OCI-LY1 (cell line): ENCODE measurements at regions not wholly inside any gene's neighbourhood (a gene's known extent, or its start where the extent isn't known, plus 50 kb on each side); places are given as distances from the start of the nearest gene placed in this dataset.

Experiments
- EZH2 ChIP-seq: fragments of 200-600 bp; sonication (generic), shearing (Covaris generic); IDR thresholded peaks from 2 replicates; pipeline ENCODE4 v1.8.0; 2017; ENCODE audit warnings: borderline replicate concordance, mixed run types, mild to moderate bottlenecking, antibody characterized with exemption, low read length, moderate library complexity, mixed read lengths
- TF ChIP-seq, protein P1 (sequence below): fragments of 200-600 bp; sonication (generic), shearing (Covaris generic); IDR thresholded peaks from 2 replicates; pipeline ENCODE4 v1.5.1; 2017; ENCODE audit warnings: mild to moderate bottlenecking, antibody characterized with exemption, low read length, moderate library complexity, mixed read lengths

- TF ChIP-seq, protein P1, sequence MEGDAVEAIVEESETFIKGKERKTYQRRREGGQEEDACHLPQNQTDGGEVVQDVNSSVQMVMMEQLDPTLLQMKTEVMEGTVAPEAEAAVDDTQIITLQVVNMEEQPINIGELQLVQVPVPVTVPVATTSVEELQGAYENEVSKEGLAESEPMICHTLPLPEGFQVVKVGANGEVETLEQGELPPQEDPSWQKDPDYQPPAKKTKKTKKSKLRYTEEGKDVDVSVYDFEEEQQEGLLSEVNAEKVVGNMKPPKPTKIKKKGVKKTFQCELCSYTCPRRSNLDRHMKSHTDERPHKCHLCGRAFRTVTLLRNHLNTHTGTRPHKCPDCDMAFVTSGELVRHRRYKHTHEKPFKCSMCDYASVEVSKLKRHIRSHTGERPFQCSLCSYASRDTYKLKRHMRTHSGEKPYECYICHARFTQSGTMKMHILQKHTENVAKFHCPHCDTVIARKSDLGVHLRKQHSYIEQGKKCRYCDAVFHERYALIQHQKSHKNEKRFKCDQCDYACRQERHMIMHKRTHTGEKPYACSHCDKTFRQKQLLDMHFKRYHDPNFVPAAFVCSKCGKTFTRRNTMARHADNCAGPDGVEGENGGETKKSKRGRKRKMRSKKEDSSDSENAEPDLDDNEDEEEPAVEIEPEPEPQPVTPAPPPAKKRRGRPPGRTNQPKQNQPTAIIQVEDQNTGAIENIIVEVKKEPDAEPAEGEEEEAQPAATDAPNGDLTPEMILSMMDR: no peak
- no peak for TF ChIP-seq EZH2
Observed at GRCh38 chr18:78521136-78521535, 458.5 kb upstream of the SALL3 start.
